Activated T-helper 2 cell treated with anti-CD3 and anti-CD28 coated beads, Interferon-gamma antibody, Interleukin-2, Interleukin-4, amounts not matched to agents 10 μg/mL and 5 μg/mL and 100 μg/mL, durations not matched to agents 14 hours and 24 hours and 36 hours (primary cell): ENCODE measurements at regions not wholly inside any gene's neighbourhood (a gene's known extent, or its start where the extent isn't known, plus 50 kb on each side); places are given as distances from the start of the nearest gene placed in this dataset.

ENCODE experiments used
- DNase-seq: peaks from one replicate; pipeline ENCODE4 v3.0.0; 2021; ENCODE audit warnings: low spot score
- H3K27ac Mint-ChIP-seq: one replicate; pipeline ENCODE4 v1.8.0; 2021; ENCODE audit warnings: mixed read lengths
- H3K27me3 Mint-ChIP-seq: one replicate; pipeline ENCODE4 v1.8.0; 2021; ENCODE audit warnings: low read depth, mixed read lengths
- H3K36me3 Mint-ChIP-seq: one replicate; pipeline ENCODE4 v1.8.0; 2021; ENCODE audit warnings: low read depth, mixed read lengths
- H3K4me1 Mint-ChIP-seq: one replicate; pipeline ENCODE4 v1.8.0; 2021; ENCODE audit warnings: low read depth, mixed read lengths
- H3K4me3 Mint-ChIP-seq: one replicate; pipeline ENCODE4 v1.8.0; 2021; ENCODE audit warnings: low read depth, mild to moderate bottlenecking, moderate library complexity, mixed read lengths
- H3K9me3 Mint-ChIP-seq: one replicate; pipeline ENCODE4 v1.8.0; 2021; ENCODE audit warnings: mixed read lengths
- intact Hi-C: fragments of 100-400 bp; cut with micrococcal nuclease; formaldehyde crosslinking; loops from one replicate; pipeline ENCODE4 v1.15.1; 2023

DNA sequence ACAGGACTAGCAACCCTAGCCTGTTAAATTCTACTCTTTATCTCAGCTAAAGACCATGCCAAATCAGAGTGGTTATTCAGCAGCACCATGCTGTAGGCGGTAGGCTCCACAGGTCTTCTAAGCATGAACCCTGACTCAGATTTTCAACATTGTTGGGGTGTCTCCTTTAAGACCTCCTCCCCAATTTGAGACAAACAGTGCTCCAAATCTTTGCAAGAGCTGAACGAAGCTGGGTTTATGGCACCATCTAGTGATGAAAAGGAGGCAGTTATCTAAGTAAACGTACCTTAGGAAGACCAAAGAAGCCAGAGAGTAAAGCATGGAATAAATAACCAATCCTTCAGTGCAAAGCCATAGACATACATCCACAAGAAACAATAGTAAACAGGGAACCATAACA, 334.5 kb upstream of the SLC7A11 start:
- Mint-ChIP-seq H3K4me1 (no peaks in the 10 kb centered on the region), H3K27ac (no peak overlapping the region), H3K4me3 (no peak overlapping the region), H3K36me3 (no peaks in the 10 kb centered on the region), H3K9me3 (peaks cover 20% of the 10 kb centered on the region), H3K27me3 (no peaks in the 10 kb centered on the region)
- intact Hi-C loops: no loop called here
- no peak for DNase-seq

- Mint-ChIP-seq H3K4me3 (no peak overlapping the region), H3K27ac (no peak overlapping the region), H3K4me1 (no peaks in the 10 kb centered on the region), H3K9me3 (peaks cover 14% of the 10 kb centered on the region), H3K27me3 (no peaks in the 10 kb centered on the region), H3K36me3 (no peaks in the 10 kb centered on the region)
- no peak for DNase-seq
- intact Hi-C loops: no loop called here
Observed at GRCh38 chr4:138573246-138573645, 331.1 kb upstream of the SLC7A11 start.

GRCh38 chr4:138572007-138572406, 329.9 kb upstream of the SLC7A11 start:
- no peak for DNase-seq
- Mint-ChIP-seq H3K27ac (no peak overlapping the region), H3K36me3 (no peaks in the 10 kb centered on the region), H3K9me3 (peaks cover 4% of the 10 kb centered on the region), H3K4me3 (no peak overlapping the region), H3K4me1 (no peaks in the 10 kb centered on the region), H3K27me3 (no peaks in the 10 kb centered on the region)
- intact Hi-C loops: no loop called here

- no peak for DNase-seq
- Mint-ChIP-seq H3K27ac (no peak overlapping the region), H3K36me3 (no peaks in the 10 kb centered on the region), H3K9me3 (no peaks in the 10 kb centered on the region), H3K4me3 (no peak overlapping the region), H3K27me3 (no peaks in the 10 kb centered on the region), H3K4me1 (no peaks in the 10 kb centered on the region)
- intact Hi-C loops: no loop called here
Observed at GRCh38 chr4:138567696-138568095, 325.5 kb upstream of the SLC7A11 start.

DNA sequence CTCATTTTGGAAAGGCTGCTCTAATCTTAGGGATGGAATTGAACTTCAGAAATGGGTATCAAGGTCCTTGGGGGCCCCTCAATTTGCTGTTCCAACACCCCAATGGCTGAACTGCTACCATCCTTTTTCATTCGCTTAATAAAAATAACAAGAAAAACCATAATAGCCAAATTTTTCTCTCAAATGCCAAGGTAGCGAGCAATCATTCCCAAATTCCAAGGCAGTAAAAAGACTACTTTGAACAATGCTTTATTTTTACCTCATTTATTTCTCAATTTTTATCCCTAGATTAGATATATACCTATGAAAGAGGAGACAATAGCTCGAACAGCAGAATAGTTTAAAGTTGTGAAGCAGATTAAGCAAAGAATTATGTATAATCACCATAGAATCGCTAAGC, 323.4 kb upstream of the SLC7A11 start:
- no peak overlapping the region for H3K4me3 Mint-ChIP-seq
- H3K4me1 Mint-ChIP-seq: no peaks in the 10 kb centered on the region
- H3K36me3 Mint-ChIP-seq: no peaks in the 10 kb centered on the region
- H3K27me3 Mint-ChIP-seq: no peaks in the 10 kb centered on the region
- DNase-seq: no peak
- intact Hi-C loops: no loop called here
- no peak overlapping the region for H3K27ac Mint-ChIP-seq
- no peaks in the 10 kb centered on the region for H3K9me3 Mint-ChIP-seq

DNA sequence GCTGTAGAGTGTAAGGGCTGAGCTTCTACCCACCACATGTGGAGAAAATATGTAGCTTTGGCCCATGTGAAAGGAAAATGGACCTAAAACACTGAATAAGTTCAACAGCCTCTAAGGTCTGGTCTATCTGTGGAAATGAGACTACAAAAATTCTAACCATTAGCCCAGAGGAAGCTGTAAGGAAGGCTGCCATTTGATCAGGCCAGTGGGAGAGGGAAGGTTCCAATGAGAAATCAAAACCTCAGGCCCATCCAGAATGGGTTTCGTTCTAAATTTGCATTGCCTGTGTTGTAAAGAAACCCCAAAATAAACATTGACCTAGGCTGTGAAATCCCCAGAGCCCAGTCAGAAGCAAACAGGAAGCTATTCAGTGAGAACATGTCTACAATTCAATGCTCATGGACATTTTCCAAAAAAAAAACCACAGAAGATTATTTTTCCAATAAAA, 320.4 kb upstream of the SLC7A11 start:
- Mint-ChIP-seq H3K9me3 (no peaks in the 10 kb centered on the region), H3K4me1 (no peaks in the 10 kb centered on the region), H3K27me3 (no peaks in the 10 kb centered on the region), H3K36me3 (no peaks in the 10 kb centered on the region), H3K27ac (no peak overlapping the region), H3K4me3 (no peak overlapping the region)
- intact Hi-C loops: no loop called here
- DNase-seq: no peak

DNA sequence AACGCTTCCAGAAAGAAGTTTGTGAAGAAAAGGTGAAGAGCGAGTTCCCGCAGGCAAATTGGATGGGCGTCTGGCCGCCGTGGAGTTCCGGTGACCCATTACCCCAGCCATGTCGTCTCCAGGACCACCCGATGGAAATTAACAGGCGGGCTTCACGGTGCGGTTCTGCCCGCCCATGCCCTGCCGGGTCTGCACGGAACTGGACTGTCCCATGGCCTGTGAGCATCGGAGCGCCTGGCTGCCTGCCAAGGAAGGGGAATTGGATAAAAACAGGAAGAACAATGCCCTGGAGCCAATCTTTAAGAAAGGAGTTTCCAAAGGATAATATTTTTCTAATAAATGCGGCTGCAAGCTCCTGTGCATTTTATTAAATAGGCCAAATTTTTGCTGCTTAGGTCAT, 319.8 kb upstream of the SLC7A11 start:
- no peak for DNase-seq
- no peak overlapping the region for H3K27ac Mint-ChIP-seq
- H3K9me3 Mint-ChIP-seq: no peaks in the 10 kb centered on the region
- no peaks in the 10 kb centered on the region for H3K36me3 Mint-ChIP-seq
- no peaks in the 10 kb centered on the region for H3K4me1 Mint-ChIP-seq
- no peak overlapping the region for H3K4me3 Mint-ChIP-seq
- intact Hi-C loops: no loop called here
- H3K27me3 Mint-ChIP-seq: no peaks in the 10 kb centered on the region

DNA sequence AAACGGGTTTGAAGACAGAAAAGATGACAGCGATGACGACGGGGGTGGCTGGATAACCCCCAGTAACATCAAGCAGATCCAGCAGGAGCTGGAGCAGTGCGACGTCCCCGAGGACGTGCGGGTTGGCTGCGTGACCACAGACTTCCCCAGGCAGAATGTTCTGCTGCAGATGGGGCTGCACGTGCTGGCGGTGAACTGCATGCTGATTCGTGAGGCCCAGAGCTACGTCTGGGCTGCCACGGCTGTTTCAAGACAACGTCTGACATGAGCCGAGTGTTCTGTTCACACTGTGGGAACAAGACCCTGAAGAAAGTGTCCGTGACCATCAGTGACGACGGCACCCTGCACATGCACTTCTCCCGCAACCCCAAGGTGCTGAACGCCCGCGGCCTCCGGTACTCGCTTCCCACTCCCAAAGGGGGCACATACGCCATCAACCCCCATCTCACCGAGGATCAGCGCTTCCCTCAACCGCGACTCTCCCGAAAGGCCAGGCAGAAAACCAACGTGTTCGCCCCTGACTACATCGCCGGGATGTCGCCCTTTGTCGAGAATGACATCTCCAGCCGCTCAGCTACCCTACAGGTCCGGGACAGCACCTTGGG, 319.2 kb upstream of the SLC7A11 start:
- H3K36me3 Mint-ChIP-seq: no peaks in the 10 kb centered on the region
- intact Hi-C loops: no loop called here
- DNase-seq: no peak

GRCh38 chr4:138560448-138560847, 318.3 kb upstream of the SLC7A11 start:
- H3K27me3 Mint-ChIP-seq: no peaks in the 10 kb centered on the region
- no peak for DNase-seq
- no peaks in the 10 kb centered on the region for H3K4me1 Mint-ChIP-seq
- no peaks in the 10 kb centered on the region for H3K36me3 Mint-ChIP-seq
- intact Hi-C loops: no loop called here
- H3K27ac Mint-ChIP-seq: no peak overlapping the region
- H3K9me3 Mint-ChIP-seq: no peaks in the 10 kb centered on the region
- H3K4me3 Mint-ChIP-seq: no peak overlapping the region

More for the DNA sequence above, 319.2 kb upstream of the SLC7A11 start:
- no peaks in the 10 kb centered on the region for H3K9me3 Mint-ChIP-seq
- no peaks in the 10 kb centered on the region for H3K27me3 Mint-ChIP-seq
- no peak overlapping the region for H3K4me3 Mint-ChIP-seq
- no peaks in the 10 kb centered on the region for H3K4me1 Mint-ChIP-seq
- H3K27ac Mint-ChIP-seq: no peak overlapping the region

GRCh38 chr4:138558886-138559285, 316.7 kb upstream of the SLC7A11 start:
- no peaks in the 10 kb centered on the region for H3K27me3 Mint-ChIP-seq
- H3K9me3 Mint-ChIP-seq: no peaks in the 10 kb centered on the region
- no peaks in the 10 kb centered on the region for H3K4me1 Mint-ChIP-seq
- DNase-seq: no peak
- H3K4me3 Mint-ChIP-seq: no peak overlapping the region
- no peaks in the 10 kb centered on the region for H3K36me3 Mint-ChIP-seq
- no peak overlapping the region for H3K27ac Mint-ChIP-seq
- intact Hi-C loops: no loop called here

DNA sequence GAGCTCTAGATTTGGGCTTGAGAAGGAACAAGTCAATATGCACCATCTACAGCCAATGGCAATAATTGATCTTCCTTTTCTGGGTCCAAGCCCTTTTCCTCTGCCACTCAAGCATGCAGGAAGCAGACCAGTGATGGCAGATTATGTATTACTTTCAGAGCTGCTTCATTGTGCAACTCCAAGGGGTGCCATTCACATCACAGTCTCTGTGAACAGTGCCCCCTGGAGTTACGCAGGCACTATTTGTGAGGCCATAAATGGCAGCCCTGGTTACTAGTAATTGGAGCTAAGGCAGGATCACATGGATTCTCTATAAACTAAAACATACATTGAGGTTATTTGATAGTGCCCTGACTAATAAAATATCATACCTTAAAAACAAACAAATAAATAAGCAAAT, 313.4 kb upstream of the SLC7A11 start:
- H3K9me3 Mint-ChIP-seq: peaks cover 3% of the 10 kb centered on the region
- H3K27me3 Mint-ChIP-seq: no peaks in the 10 kb centered on the region
- no peaks in the 10 kb centered on the region for H3K4me1 Mint-ChIP-seq
- no peak overlapping the region for H3K4me3 Mint-ChIP-seq
- no peak overlapping the region for H3K27ac Mint-ChIP-seq
- DNase-seq: no peak
- no peaks in the 10 kb centered on the region for H3K36me3 Mint-ChIP-seq
- intact Hi-C loops: no loop called here

DNA sequence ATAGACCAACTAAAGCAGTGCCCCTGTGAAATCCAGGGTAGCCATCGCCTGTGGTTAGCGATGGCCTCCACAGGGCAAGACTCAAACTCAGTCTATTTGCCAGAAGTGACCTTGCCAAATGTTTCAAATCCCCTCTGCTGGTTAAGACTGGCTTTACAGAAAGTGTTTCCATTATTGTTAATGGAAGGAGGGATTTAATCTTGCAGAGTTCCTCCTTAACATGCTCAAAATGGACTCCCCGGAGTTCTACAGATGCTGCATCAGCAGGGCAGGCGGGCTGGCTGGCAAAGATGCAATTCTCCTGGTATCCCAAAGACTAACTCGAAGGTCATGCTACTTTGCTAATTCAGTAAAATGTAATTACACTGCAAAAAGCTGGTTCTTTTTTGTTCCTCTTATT, 313.0 kb upstream of the SLC7A11 start:
- no peaks in the 10 kb centered on the region for H3K36me3 Mint-ChIP-seq
- no peaks in the 10 kb centered on the region for H3K4me1 Mint-ChIP-seq
- H3K27me3 Mint-ChIP-seq: no peaks in the 10 kb centered on the region
- peaks cover 3% of the 10 kb centered on the region for H3K9me3 Mint-ChIP-seq
- H3K4me3 Mint-ChIP-seq: no peak overlapping the region
- no peak for DNase-seq
- intact Hi-C loops: no loop called here
- no peak overlapping the region for H3K27ac Mint-ChIP-seq

- H3K27ac Mint-ChIP-seq: no peak overlapping the region
- H3K4me1 Mint-ChIP-seq: no peaks in the 10 kb centered on the region
- intact Hi-C loops: no loop called here
- no peaks in the 10 kb centered on the region for H3K36me3 Mint-ChIP-seq
- H3K27me3 Mint-ChIP-seq: no peaks in the 10 kb centered on the region
- H3K4me3 Mint-ChIP-seq: no peak overlapping the region
- DNase-seq: no peak
- peaks cover 3% of the 10 kb centered on the region for H3K9me3 Mint-ChIP-seq
Observed at GRCh38 chr4:138553001-138553845, 311.1 kb upstream of the SLC7A11 start.
